BLaER1 treated with 17β-estradiol and CSF1 and Interleukin-3, amounts not matched to agents 10 nM and 100 nM (cell line): ENCODE measurements at regions not wholly inside any gene's neighbourhood (a gene's known extent, or its start where the extent isn't known, plus 50 kb on each side); places are given as distances from the start of the nearest gene placed in this dataset.
A peak's percentile ranks its signal among the peaks of the same experiment; 100 is the strongest.

ENCODE experiments used
- H3K27ac ChIP-seq, 11 experiments: shearing (Covaris generic); formaldehyde crosslinking; 2 replicates each; pipeline ENCODE4 v1.8.1; 2022
- H3K27me3 ChIP-seq, 11 experiments: shearing (Covaris generic); formaldehyde crosslinking; 2 replicates each; pipeline ENCODE4 v1.8.1; 2022
- H3K36me3 ChIP-seq, 11 experiments: shearing (Covaris generic); formaldehyde crosslinking; 2 replicates each; pipeline ENCODE4 v1.8.1; 2022
- H3K4me1 ChIP-seq, 10 experiments: shearing (Covaris generic); formaldehyde crosslinking; 2 replicates each; pipeline ENCODE4 v1.8.1; 2022
- H3K4me2 ChIP-seq, 11 experiments: shearing (Covaris generic); formaldehyde crosslinking; 2 replicates each; pipeline ENCODE4 v1.8.1; 2022
- H3K4me3 ChIP-seq, 10 experiments: shearing (Covaris generic); formaldehyde crosslinking; 2 replicates each; pipeline ENCODE4 v1.8.1; 2022
- H3K9ac ChIP-seq, 11 experiments: shearing (Covaris generic); formaldehyde crosslinking; 2 replicates each; pipeline ENCODE4 v1.8.1; 2022
- H3K9me3 ChIP-seq, 11 experiments: shearing (Covaris generic); formaldehyde crosslinking; replicated peaks in 1 of 11; 2 replicates each; pipeline ENCODE4 v1.8.1; 2022
- H4K20me1 ChIP-seq, 11 experiments: shearing (Covaris generic); formaldehyde crosslinking; 2 replicates each; pipeline ENCODE4 v1.8.1; 2022
- Cebpa-rat ChIP-seq, 11 experiments: shearing (Covaris generic); IDR thresholded peaks; 2 replicates each; pipeline ENCODE4 v1.8.1; 2022

GRCh38 chr2:150700666-150701580, 213.5 kb upstream of the RND3 start:
- Histone ChIP-seq H3K27ac (no peak overlapping the region), H3K27me3 (no peaks in the 10 kb centered on the region), H3K9me3 (no peaks in the 10 kb centered on the region), H3K4me3 (no peak overlapping the region), H3K4me2 (no peak overlapping the region), H4K20me1 (no peaks in the 10 kb centered on the region), H3K36me3 (no peaks in the 10 kb centered on the region), H3K9ac (no peak overlapping the region), H3K4me1 (peaks cover 0 to 12% (median 0%) of the 10 kb centered on the region in 10 experiments; a peak in 3 of 20 replicates)
- no peak for TF ChIP-seq Cebpa-rat (IDR thresholded peaks at IDR 0.05)

- no peaks in the 10 kb centered on the region for H3K36me3 ChIP-seq
- no peak overlapping the region for H3K27ac ChIP-seq
- peaks cover 0 to 12% (median 0%) of the 10 kb centered on the region in 10 experiments; a peak in 3 of 20 replicates for H3K4me1 ChIP-seq
- H3K27me3 ChIP-seq = no peaks in the 10 kb centered on the region
- no peak for TF ChIP-seq Cebpa-rat (IDR thresholded peaks at IDR 0.05)
- H4K20me1 ChIP-seq = no peaks in the 10 kb centered on the region
- no peak overlapping the region for H3K4me3 ChIP-seq
- H3K9me3 ChIP-seq = no peaks in the 10 kb centered on the region
- no peak overlapping the region for H3K9ac ChIP-seq
- no peak overlapping the region for H3K4me2 ChIP-seq
Observed at GRCh38 chr2:150699218-150699617, 211.8 kb upstream of the RND3 start.

GRCh38 chr2:150698016-150698661, 210.7 kb upstream of the RND3 start:
- Histone ChIP-seq H3K4me2 (peak overlapping the region in 2 of 11 experiments; percentile 17 to 31; a peak in 3 of 22 replicates), H4K20me1 (no peaks in the 10 kb centered on the region), H3K4me1 (peaks cover 0 to 12% (median 0%) of the 10 kb centered on the region in 10 experiments; a peak in 3 of 20 replicates), H3K27me3 (no peaks in the 10 kb centered on the region), H3K9me3 (no peaks in the 10 kb centered on the region), H3K36me3 (no peaks in the 10 kb centered on the region), H3K4me3 (no peak overlapping the region), H3K9ac (no peak overlapping the region), H3K27ac (no peak overlapping the region)
- TF ChIP-seq Cebpa-rat (IDR thresholded peaks at IDR 0.05) = no peak

- Histone ChIP-seq H3K4me1 (peaks cover 0 to 12% (median 0%) of the 10 kb centered on the region in 10 experiments; a peak in 3 of 20 replicates), H3K9me3 (no peaks in the 10 kb centered on the region), H3K4me2 (peak overlapping the region in 2 of 11 experiments; percentile 17 to 31; a peak in 2 of 22 replicates), H4K20me1 (no peaks in the 10 kb centered on the region), H3K4me3 (no peak overlapping the region), H3K36me3 (no peaks in the 10 kb centered on the region), H3K27ac (no peak overlapping the region), H3K27me3 (no peaks in the 10 kb centered on the region), H3K9ac (no peak overlapping the region)
- no peak for TF ChIP-seq Cebpa-rat (IDR thresholded peaks at IDR 0.05)
Observed at GRCh38 chr2:150697596-150697995, 210.1 kb upstream of the RND3 start.

- no peak for TF ChIP-seq Cebpa-rat (IDR thresholded peaks at IDR 0.05)
- Histone ChIP-seq H3K9me3 (no peaks in the 10 kb centered on the region), H3K4me1 (peaks cover 0 to 20% (median 0%) of the 10 kb centered on the region in 10 experiments; a peak in 3 of 20 replicates), H3K4me3 (no peak overlapping the region), H3K9ac (no peak overlapping the region), H3K27me3 (no peaks in the 10 kb centered on the region), H3K4me2 (no peak overlapping the region), H3K27ac (no peak overlapping the region), H3K36me3 (no peaks in the 10 kb centered on the region), H4K20me1 (no peaks in the 10 kb centered on the region)
Observed at GRCh38 chr2:150695451-150696135, 208.1 kb upstream of the RND3 start.

- peaks cover 0 to 39% (median 0%) of the 10 kb centered on the region in 10 experiments; a peak in 5 of 20 replicates for H3K4me1 ChIP-seq
- no peak overlapping the region for H3K4me2 ChIP-seq
- H3K27ac ChIP-seq = no peak overlapping the region
- H3K9ac ChIP-seq = no peak overlapping the region
- no peaks in the 10 kb centered on the region for H4K20me1 ChIP-seq
- TF ChIP-seq Cebpa-rat (IDR thresholded peaks at IDR 0.05) = no peak
- no peaks in the 10 kb centered on the region for H3K36me3 ChIP-seq
- no peaks in the 10 kb centered on the region for H3K9me3 ChIP-seq
- H3K27me3 ChIP-seq = no peaks in the 10 kb centered on the region
- H3K4me3 ChIP-seq = no peak overlapping the region
Observed at GRCh38 chr2:150693556-150693955, 206.1 kb upstream of the RND3 start.

GRCh38 chr2:150690870-150691269, 203.4 kb upstream of the RND3 start:
- Histone ChIP-seq H3K27ac (no peak overlapping the region; a peak in 1 of 22 replicates), H4K20me1 (no peaks in the 10 kb centered on the region), H3K4me3 (no peak overlapping the region), H3K4me2 (peak overlapping the region in 1 of 11 experiments; percentile 64; a peak in 2 of 22 replicates), H3K9me3 (no peaks in the 10 kb centered on the region), H3K27me3 (no peaks in the 10 kb centered on the region), H3K36me3 (no peaks in the 10 kb centered on the region), H3K4me1 (peaks cover 0 to 33% (median 0%) of the 10 kb centered on the region in 10 experiments; a peak in 5 of 20 replicates), H3K9ac (no peak overlapping the region)
- no peak for TF ChIP-seq Cebpa-rat (IDR thresholded peaks at IDR 0.05)

GRCh38 chr2:150690261-150690660, 202.8 kb upstream of the RND3 start:
- Histone ChIP-seq H3K9me3 (no peaks in the 10 kb centered on the region), H3K4me2 (peak overlapping the region in 2 of 11 experiments; percentile 47 to 64; a peak in 2 of 22 replicates), H3K4me1 (peaks cover 0 to 33% (median 0%) of the 10 kb centered on the region in 10 experiments; a peak in 5 of 20 replicates), H3K27me3 (no peaks in the 10 kb centered on the region), H3K27ac (peak overlapping the region in 2 of 11 experiments; percentile 46 to 67; a peak in 3 of 22 replicates), H3K9ac (no peak overlapping the region), H3K36me3 (no peaks in the 10 kb centered on the region), H4K20me1 (no peaks in the 10 kb centered on the region), H3K4me3 (no peak overlapping the region)
- no peak for TF ChIP-seq Cebpa-rat (IDR thresholded peaks at IDR 0.05)
